GM13977 (cell line): ENCODE measurements at regions not wholly inside any gene's neighbourhood (a gene's known extent, or its start where the extent isn't known, plus 50 kb on each side); places are given as distances from the start of the nearest gene placed in this dataset.

Experiments
- DNase-seq: peaks from one replicate; pipeline ENCODE4 v3.0.0; 2012; ENCODE audit warnings: low spot score
- CTCF ChIP-seq: IDR thresholded peaks from 2 replicates; pipeline ENCODE4 v1.5.1; 2012; ENCODE audit warnings: mild to moderate bottlenecking, control low read depth; ENCODE audit not compliant: insufficient read depth; ENCODE audit errors: extremely low read depth, missing control alignments
- in situ Hi-C: fragments of 300-500 bp; cut with MboI; formaldehyde crosslinking; loops from one replicate; pipeline ENCODE4 v1.12.0; 2022; ENCODE audit warnings: low sequenced_read_pairs, low pct_unique_long_range_greater_than_20kb, mixed read lengths, inconsistent platforms; ENCODE audit not compliant: unreplicated experiment

- TF ChIP-seq CTCF: peak; percentile 51
- peak; percentile 22 for DNase-seq
These were observed 81.2 kb upstream of the GPM6B start for GRCh38 chrX:13898083-13898482.

GRCh38 chrX:13897566-13897965 is 80.7 kb upstream of the GPM6B start:
- in situ Hi-C loops: loop anchor here (10.0 kb wide), 1 partner anchor 137 kb away; no protein-coding TSS in a partner anchor
- DNase-seq: no peak
- no peak for TF ChIP-seq CTCF

More at GRCh38 chrX:13898083-13898482, 81.2 kb upstream of the GPM6B start:
- in situ Hi-C loops: loop anchor here (10.0 kb wide), 1 partner anchor 137 kb away; no protein-coding TSS in a partner anchor

- TF ChIP-seq CTCF: no peak
- in situ Hi-C loops: loop anchor here (10.0 kb wide), 1 partner anchor 140 kb away; no protein-coding TSS in a partner anchor
- DNase-seq: no peak
These were observed 78.1 kb upstream of the GPM6B start for GRCh38 chrX:13894888-13895565.

GRCh38 chrX:13893826-13894225 is 76.9 kb upstream of the GPM6B start:
- in situ Hi-C loops: loop anchor here (10.0 kb wide), 1 partner anchor 141 kb away; no protein-coding TSS in a partner anchor
- DNase-seq: no peak
- TF ChIP-seq CTCF: no peak

GRCh38 chrX:13892856-13893255 is 76.0 kb upstream of the GPM6B start:
- in situ Hi-C loops: loop anchor here (10.0 kb wide), 1 partner anchor 142 kb away; no protein-coding TSS in a partner anchor
- DNase-seq: no peak
- TF ChIP-seq CTCF: no peak

- TF ChIP-seq CTCF: no peak
- in situ Hi-C loops: loop anchor here (10.0 kb wide), 1 partner anchor 143 kb away; no protein-coding TSS in a partner anchor
- DNase-seq: no peak
These were observed 74.7 kb upstream of the GPM6B start for GRCh38 chrX:13891377-13892140.
